Common myeloid progenitor, CD34-positive (primary cell): ENCODE measurements at regions not wholly inside any gene's neighbourhood (a gene's known extent, or its start where the extent isn't known, plus 50 kb on each side); places are given as distances from the start of the nearest gene placed in this dataset.

Experiments
- CTCF ChIA-PET: fragments of 350-600 bp; sonication (Branson Sonifier 250); formaldehyde crosslinking; loops from one replicate; lab custom pipeline; 2021; ENCODE audit warnings: antibody characterized with exemption; lab: Charles Lee
- POLR2A ChIA-PET: fragments of 350-600 bp; sonication (Branson Sonifier 250); formaldehyde crosslinking; loops from one replicate; lab custom pipeline; 2021; ENCODE audit warnings: antibody characterized with exemption; lab: Charles Lee
- DNase-seq, 3 donors: peaks; one replicate each; pipeline versions ENCODE4 v3.0.0 to v3.0.0-alpha.2; 2013
- H3K27ac ChIP-seq, 2 experiments: 1 replicate in 1 of 2; 2 replicates in 1 of 2; pipeline ENCODE4 v1.7.0; 2013; ENCODE audit warnings: inconsistent platforms in 2 of 2, low read length in 2 of 2, mild to moderate bottlenecking in 2 of 2, low read depth in 1 of 2, moderate library complexity in 1 of 2; ENCODE audit not compliant: severe bottlenecking in 2 of 2, insufficient read depth in 1 of 2, poor library complexity in 1 of 2
- H3K27me3 ChIP-seq, 5 experiments: replicated peaks in 2 of 5; 1 replicate in 3 of 5; 2 replicates in 2 of 5; pipeline versions ENCODE4 v1.6.1 to v1.7.0; 2013; ENCODE audit warnings: low read length in 4 of 5, mild to moderate bottlenecking in 2 of 5, moderate library complexity in 2 of 5, inconsistent platforms in 1 of 5; ENCODE audit not compliant: insufficient read depth in 5 of 5, control insufficient read depth in 4 of 5
- H3K36me3 ChIP-seq, 4 experiments: 1 replicate in 2 of 4; 2 replicates in 2 of 4; pipeline versions ENCODE4 v1.6.1 to v1.7.0; 2013; ENCODE audit warnings: low read length in 3 of 4, control low read depth in 1 of 4, mild to moderate bottlenecking in 1 of 4; ENCODE audit not compliant: control insufficient read depth in 4 of 4, insufficient read depth in 4 of 4
- H3K4me1 ChIP-seq, 4 experiments: 1 replicate in 3 of 4; 2 replicates in 1 of 4; pipeline versions ENCODE4 v1.6.1 to v1.7.1; 2013; ENCODE audit warnings: low read length in 3 of 4, mild to moderate bottlenecking in 3 of 4, control low read depth in 1 of 4, inconsistent platforms in 1 of 4, moderate library complexity in 1 of 4; ENCODE audit not compliant: control insufficient read depth in 4 of 4, insufficient read depth in 4 of 4; ENCODE audit errors: control extremely low read depth in 1 of 4
- H3K4me3 ChIP-seq, 7 experiments: 1 replicate in 4 of 7; 2 replicates in 3 of 7; pipeline versions ENCODE4 v1.5.1 to v1.7.0; 2013; ENCODE audit warnings: mild to moderate bottlenecking in 7 of 7, low read length in 6 of 7, moderate library complexity in 6 of 7, inconsistent platforms in 2 of 7, low read depth in 2 of 7, control low read depth in 1 of 7; ENCODE audit not compliant: insufficient read depth in 4 of 7, control insufficient read depth in 1 of 7; ENCODE audit errors: extremely low read depth in 1 of 7
- H3K9me3 ChIP-seq, 5 experiments: 1 replicate in 4 of 5; 2 replicates in 1 of 5; pipeline versions ENCODE4 v1.6.1 to v1.7.1; 2013; ENCODE audit warnings: low read length in 4 of 5, mild to moderate bottlenecking in 2 of 5, inconsistent platforms in 1 of 5, low read depth in 1 of 5, moderate library complexity in 1 of 5; ENCODE audit not compliant: control insufficient read depth in 4 of 5, insufficient read depth in 2 of 5; ENCODE audit errors: control extremely low read depth in 1 of 5
- WGBS: methylation state at CpG from one replicate; pipeline ENCODE4 v1.1.5; 2013; ENCODE audit not compliant: insufficient coverage; 5-methylcytosine and 5-hydroxymethylcytosine counted together

- Histone ChIP-seq H3K9me3 (no peaks in the 10 kb centered on the region), H3K4me3 (no peak overlapping the region), H3K27me3 (no peaks in the 10 kb centered on the region), H3K27ac (no peak overlapping the region), H3K4me1 (peaks cover 0 to 3% (median 0%) of the 10 kb centered on the region in 4 experiments), H3K36me3 (no peaks in the 10 kb centered on the region)
- ChIA-PET CTCF (interaction anchor here (1.8 to 2.0 kb wide), 2 partner anchors 11 to 357 kb away, joined by 4 to 7 read pairs; no protein-coding TSS in a partner anchor), POLR2A (no interaction called here)
- peak; percentile 3 to 25 (median 23) for DNase-seq
- 80% methylated on average over 1 of the region's 2 CpGs for WGBS
These were observed 356.5 kb upstream of the DUSP10 start for GRCh38 chr1:222098404-222098803.

- no peaks in the 10 kb centered on the region for H3K36me3 ChIP-seq
- H3K4me3 ChIP-seq = no peak overlapping the region
- no peak for DNase-seq
- H3K27ac ChIP-seq = no peak overlapping the region
- no peaks in the 10 kb centered on the region for H3K9me3 ChIP-seq
- POLR2A ChIA-PET = no interaction called here
- no peaks in the 10 kb centered on the region for H3K27me3 ChIP-seq
- H3K4me1 ChIP-seq = peaks cover 0 to 3% (median 0%) of the 10 kb centered on the region in 4 experiments
- 93% methylated on average over 3 of the region's 4 CpGs for WGBS
- CTCF ChIA-PET = interaction anchor here (1.0 to 2.0 kb wide), 7 partner anchors 12 to 358 kb away, joined by 3 to 7 read pairs (median 3); no protein-coding TSS in a partner anchor
These were observed 355.7 kb upstream of the DUSP10 start for GRCh38 chr1:222097588-222097987.

- Histone ChIP-seq H3K4me3 (no peak overlapping the region), H3K27me3 (no peaks in the 10 kb centered on the region), H3K27ac (no peak overlapping the region), H3K36me3 (no peaks in the 10 kb centered on the region), H3K4me1 (peaks cover 0 to 3% (median 0%) of the 10 kb centered on the region in 4 experiments), H3K9me3 (no peaks in the 10 kb centered on the region)
- 84% methylated on average over 4 of the region's 4 CpGs for WGBS
- CTCF ChIA-PET = interaction anchor here (1.0 to 2.0 kb wide), 9 partner anchors 13 to 359 kb away, joined by 3 to 7 read pairs (median 3); no protein-coding TSS in a partner anchor
- POLR2A ChIA-PET = no interaction called here
- DNase-seq = no peak
These were observed 355.0 kb upstream of the DUSP10 start for GRCh38 chr1:222096883-222097282.

GRCh38 chr1:222096476-222096772, 354.5 kb upstream of the DUSP10 start:
- DNase-seq = no peak
- Histone ChIP-seq H3K27me3 (no peaks in the 10 kb centered on the region), H3K9me3 (no peaks in the 10 kb centered on the region), H3K4me3 (no peak overlapping the region), H3K4me1 (peaks cover 0 to 3% (median 0%) of the 10 kb centered on the region in 4 experiments), H3K27ac (no peak overlapping the region), H3K36me3 (no peaks in the 10 kb centered on the region)
- 100% methylated on average over 1 of the region's 1 CpG for WGBS
- ChIA-PET POLR2A (no interaction called here), CTCF (interaction anchor here (1.0 to 2.0 kb wide), 8 partner anchors 14 to 359 kb away, joined by 3 to 7 read pairs (median 3); no protein-coding TSS in a partner anchor)

- 68% methylated on average over 11 of the region's 11 CpGs for WGBS
- CTCF ChIA-PET = interaction anchor here (0.5 to 1.6 kb wide), 11 partner anchors 8 to 545 kb away, joined by 3 to 5 read pairs (median 3); no protein-coding TSS in a partner anchor
These were observed 354.0 kb upstream of the DUSP10 start for GRCh38 chr1:222095606-222096475.

GRCh38 chr1:222093518-222093917, 351.6 kb upstream of the DUSP10 start:
- CTCF ChIA-PET = interaction anchor here (1.6 kb wide), 1 partner anchor 11 kb away, joined by 5 read pairs; no protein-coding TSS in a partner anchor
- no CpG with 5 or more reads among the region's 4 CpGs for WGBS
- POLR2A ChIA-PET = no interaction called here
- Histone ChIP-seq H3K4me3 (no peak overlapping the region), H3K4me1 (peaks cover 0 to under 1% (median 0%) of the 10 kb centered on the region in 4 experiments), H3K36me3 (no peaks in the 10 kb centered on the region), H3K27ac (no peak overlapping the region), H3K9me3 (no peaks in the 10 kb centered on the region), H3K27me3 (no peaks in the 10 kb centered on the region)
- DNase-seq = no peak

More at GRCh38 chr1:222095606-222096475, 354.0 kb upstream of the DUSP10 start:
- H3K4me3 ChIP-seq = no peak overlapping the region
- peak; percentile 44 to 67 (median 57) for DNase-seq
- peaks cover 0 to 3% (median 0%) of the 10 kb centered on the region in 4 experiments for H3K4me1 ChIP-seq
- H3K36me3 ChIP-seq = no peaks in the 10 kb centered on the region
- H3K27ac ChIP-seq = no peak overlapping the region
- POLR2A ChIA-PET = no interaction called here
- H3K9me3 ChIP-seq = no peaks in the 10 kb centered on the region
- H3K27me3 ChIP-seq = no peaks in the 10 kb centered on the region

- Histone ChIP-seq H3K4me1 (no peaks in the 10 kb centered on the region), H3K27me3 (no peaks in the 10 kb centered on the region), H3K4me3 (no peak overlapping the region), H3K27ac (no peak overlapping the region), H3K36me3 (no peaks in the 10 kb centered on the region), H3K9me3 (peaks cover 0 to 1% (median 0%) of the 10 kb centered on the region in 5 experiments)
- DNase-seq = no peak
- ChIA-PET POLR2A (no interaction called here), CTCF (interaction anchor here (1.0 to 1.2 kb wide), 2 partner anchors 29 to 365 kb away, joined by 3 to 4 read pairs; no protein-coding TSS in a partner anchor)
- WGBS = 60% methylated on average over 2 of the region's 4 CpGs
These were observed 348.2 kb upstream of the DUSP10 start for GRCh38 chr1:222090103-222090502.
